GM21515 (cell line): ENCODE measurements at regions not wholly inside any gene's neighbourhood (a gene's known extent, or its start where the extent isn't known, plus 50 kb on each side); places are given as distances from the start of the nearest gene placed in this dataset.

Experiments used
- ATAC-seq: cut with Tn5 transposase; IDR thresholded peaks from one replicate; pipeline ENCODE4 v1.9.1; 2021; ENCODE audit not compliant: unreplicated experiment

- ATAC-seq, result no peak
Observed at GRCh38 chr4:84441758-84442377, 57.2 kb downstream of the NKX6-1 start.

- no peak for ATAC-seq
Observed at GRCh38 chr4:84439996-84440395, 59.1 kb downstream of the NKX6-1 start.

GRCh38 chr4:84436812-84437211 lies 62.3 kb downstream of the NKX6-1 start:
- no peak for ATAC-seq

- ATAC-seq, result no peak
Observed at GRCh38 chr4:84434344-84434743, 64.7 kb downstream of the NKX6-1 start.

GRCh38 chr4:84433633-84434222 lies 65.4 kb downstream of the NKX6-1 start:
- ATAC-seq, result no peak

GRCh38 chr4:84432713-84433112 lies 66.4 kb downstream of the NKX6-1 start:
- no peak for ATAC-seq

- no peak for ATAC-seq
Observed at GRCh38 chr4:84420608-84421007, 78.5 kb downstream of the NKX6-1 start.

GRCh38 chr4:84419201-84419600 lies 79.9 kb downstream of the NKX6-1 start:
- no peak for ATAC-seq

GRCh38 chr4:84417997-84418709 lies 80.9 kb downstream of the NKX6-1 start:
- ATAC-seq, result no peak

GRCh38 chr4:84413976-84414375 lies 85.1 kb downstream of the NKX6-1 start:
- no peak for ATAC-seq

GRCh38 chr4:84413480-84413879 lies 85.6 kb downstream of the NKX6-1 start:
- ATAC-seq, result no peak

- no peak for ATAC-seq
Observed at GRCh38 chr4:84412062-84412461, 87.0 kb downstream of the NKX6-1 start.

- no peak for ATAC-seq
Observed at GRCh38 chr4:84407554-84408407, 91.3 kb downstream of the NKX6-1 start.

GRCh38 chr4:84403656-84404055 lies 95.4 kb downstream of the NKX6-1 start:
- no peak for ATAC-seq

GRCh38 chr4:84401701-84402306 lies 97.3 kb downstream of the NKX6-1 start:
- ATAC-seq, result no peak

GRCh38 chr4:84394386-84394785 lies 104.7 kb downstream of the NKX6-1 start:
- no peak for ATAC-seq

- no peak for ATAC-seq
Observed at GRCh38 chr4:84392951-84393590, 106.0 kb downstream of the NKX6-1 start.

GRCh38 chr4:84389406-84389805 lies 109.7 kb downstream of the NKX6-1 start:
- ATAC-seq, result no peak

GRCh38 chr4:84385203-84385602 lies 113.9 kb downstream of the NKX6-1 start:
- ATAC-seq, result no peak

- no peak for ATAC-seq
Observed at GRCh38 chr4:84384801-84385200, 114.3 kb downstream of the NKX6-1 start.

- ATAC-seq, result no peak
Observed at GRCh38 chr4:84381759-84382158, 117.3 kb downstream of the NKX6-1 start.
